Ascending aorta (tissue), 2 donors: ENCODE measurements at regions not wholly inside any gene's neighbourhood (a gene's known extent, or its start where the extent isn't known, plus 50 kb on each side); places are given as distances from the start of the nearest gene placed in this dataset.
A peak's percentile ranks its signal among the peaks of the same experiment; 100 is the strongest.

Experiments used
- DNase-seq, 2 donors: peaks; one replicate each; pipeline ENCODE4 v3.0.0-alpha.2; 2019; ENCODE audit warnings: low spot score in 2 of 2
- H3K27ac ChIP-seq, 2 donors: fragments of 200-600 bp; sonication (generic); one replicate each; pipeline ENCODE4 v1.5.1; 2016 to 2017; ENCODE audit warnings: mild to moderate bottlenecking in 1 of 2
- H3K27me3 ChIP-seq: fragments of 200-600 bp; sonication (generic); one replicate; pipeline ENCODE4 v1.5.1; 2017
- H3K36me3 ChIP-seq, 2 donors: fragments of 200-600 bp; sonication (generic); one replicate each; pipeline ENCODE4 v1.5.1; 2016
- H3K4me1 ChIP-seq, 2 donors: fragments of 200-600 bp; sonication (generic); one replicate each; pipeline ENCODE4 v1.5.1; 2016 to 2017; ENCODE audit warnings: mild to moderate bottlenecking in 1 of 2
- H3K4me3 ChIP-seq, 2 donors: fragments of 200-600 bp; sonication (generic); one replicate each; pipeline ENCODE4 v1.5.1; 2016 to 2017; ENCODE audit warnings: mild to moderate bottlenecking in 1 of 2
- H3K9me3 ChIP-seq, 2 donors: fragments of 200-600 bp; sonication (generic); one replicate each; pipeline ENCODE4 v1.5.1; 2016
- CTCF ChIP-seq, 3 experiments: fragments of 200-600 bp in 2 of 3; fragments of 450-650 bp in 1 of 3; sonication (generic) in 2 of 3; IDR thresholded peaks; one replicate each; pipeline ENCODE4 v1.5.1; 2016 to 2019; ENCODE audit warnings: antibody characterized with exemption in 3 of 3, mild to moderate bottlenecking in 1 of 3, moderate library complexity in 1 of 3
- intact Hi-C: fragments of 100-400 bp; cut with DNase I; formaldehyde crosslinking; loops from one replicate; pipeline ENCODE4 v1.15.1; 2023

- H3K36me3 ChIP-seq, result no peaks in the 10 kb centered on the region
- H3K27ac ChIP-seq, result peak overlapping the region; percentile 61 to 64
- H3K27me3 ChIP-seq, result no peaks in the 10 kb centered on the region
- no peak for DNase-seq
- no peak overlapping the region for H3K4me3 ChIP-seq
- intact Hi-C loops, result loop anchor here (2.0 to 5.0 kb wide), 3 partner anchors 181 to 1136 kb away; partner anchors contain the start of gene PDS5B
- H3K9me3 ChIP-seq, result no peaks in the 10 kb centered on the region
- H3K4me1 ChIP-seq, result peaks cover 10 to 11% of the 10 kb centered on the region in 2 donors
- TF ChIP-seq CTCF (IDR thresholded peaks at IDR 0.05), result no peak
These were observed 94.6 kb upstream of the RFC3 start for GRCh38 chr13:33723365-33723764.

GRCh38 chr13:33723772-33724435 lies 94.0 kb upstream of the RFC3 start:
- H3K27me3 ChIP-seq, result no peaks in the 10 kb centered on the region
- H3K27ac ChIP-seq, result peak overlapping the region; percentile 61 to 64
- peaks cover 10 to 11% of the 10 kb centered on the region in 2 donors for H3K4me1 ChIP-seq
- peak; percentile 60 to 78 (median 67) for TF ChIP-seq CTCF (IDR thresholded peaks at IDR 0.05)
- H3K36me3 ChIP-seq, result no peaks in the 10 kb centered on the region
- H3K4me3 ChIP-seq, result no peak overlapping the region
- intact Hi-C loops, result loop anchor here (2.0 to 5.0 kb wide), 3 partner anchors 181 to 1137 kb away; partner anchors contain the start of gene PDS5B
- DNase-seq, result peak; percentile 22 to 89
- H3K9me3 ChIP-seq, result no peaks in the 10 kb centered on the region

GRCh38 chr13:33725340-33725739 lies 92.6 kb upstream of the RFC3 start:
- intact Hi-C loops, result no loop called here
- no peak for TF ChIP-seq CTCF (IDR thresholded peaks at IDR 0.05)
- no peak overlapping the region for H3K4me3 ChIP-seq
- H3K27ac ChIP-seq, result no peak overlapping the region
- H3K4me1 ChIP-seq, result peaks cover 10 to 11% of the 10 kb centered on the region in 2 donors
- H3K27me3 ChIP-seq, result no peaks in the 10 kb centered on the region
- no peak for DNase-seq
- H3K36me3 ChIP-seq, result no peaks in the 10 kb centered on the region
- H3K9me3 ChIP-seq, result no peaks in the 10 kb centered on the region

- H3K36me3 ChIP-seq, result no peaks in the 10 kb centered on the region
- TF ChIP-seq CTCF (IDR thresholded peaks at IDR 0.05), result no peak
- no peaks in the 10 kb centered on the region for H3K9me3 ChIP-seq
- no peak overlapping the region for H3K27ac ChIP-seq
- DNase-seq, result no peak
- H3K4me3 ChIP-seq, result no peak overlapping the region
- intact Hi-C loops, result no loop called here
- H3K4me1 ChIP-seq, result peaks cover 8 to 10% of the 10 kb centered on the region in 2 donors
- H3K27me3 ChIP-seq, result no peaks in the 10 kb centered on the region
These were observed 90.5 kb upstream of the RFC3 start for GRCh38 chr13:33727297-33728083.

- intact Hi-C loops, result no loop called here
- H3K9me3 ChIP-seq, result no peaks in the 10 kb centered on the region
- no peak overlapping the region for H3K4me3 ChIP-seq
- TF ChIP-seq CTCF (IDR thresholded peaks at IDR 0.05), result no peak
- H3K4me1 ChIP-seq, result peaks cover 2% of the 10 kb centered on the region in 2 donors
- no peak overlapping the region for H3K27ac ChIP-seq
- H3K36me3 ChIP-seq, result no peaks in the 10 kb centered on the region
- H3K27me3 ChIP-seq, result no peaks in the 10 kb centered on the region
- peak in 1 of 2 donors; percentile 63 for DNase-seq
These were observed 89.5 kb upstream of the RFC3 start for GRCh38 chr13:33728271-33729037.
